Fibroblast of mammary gland (primary cell): ENCODE measurements at regions not wholly inside any gene's neighbourhood (a gene's known extent, or its start where the extent isn't known, plus 50 kb on each side); places are given as distances from the start of the nearest gene placed in this dataset.

Source experiments
- DNase-seq: peaks from one replicate; pipeline ENCODE4 v3.0.0-alpha.2; 2010; ENCODE audit warnings: low read depth
- H3K4me3 ChIP-seq: 2 replicates; pipeline ENCODE4 v1.5.1; 2011; ENCODE audit warnings: low read depth, mild to moderate bottlenecking, low read length, moderate library complexity; ENCODE audit not compliant: control insufficient read depth
- TF ChIP-seq, protein P1 (sequence below): conservative IDR thresholded peaks from 2 replicates; pipeline ENCODE4 v1.5.1; 2011; ENCODE audit warnings: low read depth, low read length, inconsistent platforms; ENCODE audit not compliant: control insufficient read depth, insufficient read depth

DNA sequence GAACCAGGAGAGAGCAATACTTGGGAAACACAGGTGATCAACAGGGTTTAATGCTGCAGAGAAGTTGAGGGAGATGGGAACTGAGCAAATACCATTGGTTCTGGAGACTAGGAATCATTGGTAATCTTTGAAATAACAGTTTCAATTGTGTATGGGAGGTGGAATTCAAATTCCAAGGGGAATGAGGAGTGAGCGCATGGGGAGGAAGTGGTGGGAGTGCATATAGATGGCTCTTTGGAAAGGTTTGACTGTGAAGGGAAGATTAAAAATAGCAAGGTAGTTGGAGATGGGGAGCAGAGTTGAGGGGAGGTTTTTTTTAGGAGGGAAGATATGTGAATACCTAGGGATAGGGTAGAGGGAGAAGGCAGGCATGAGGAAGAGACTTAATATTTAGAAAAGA is 51.1 kb upstream of the ROPN1 start:
- TF ChIP-seq, protein P1, sequence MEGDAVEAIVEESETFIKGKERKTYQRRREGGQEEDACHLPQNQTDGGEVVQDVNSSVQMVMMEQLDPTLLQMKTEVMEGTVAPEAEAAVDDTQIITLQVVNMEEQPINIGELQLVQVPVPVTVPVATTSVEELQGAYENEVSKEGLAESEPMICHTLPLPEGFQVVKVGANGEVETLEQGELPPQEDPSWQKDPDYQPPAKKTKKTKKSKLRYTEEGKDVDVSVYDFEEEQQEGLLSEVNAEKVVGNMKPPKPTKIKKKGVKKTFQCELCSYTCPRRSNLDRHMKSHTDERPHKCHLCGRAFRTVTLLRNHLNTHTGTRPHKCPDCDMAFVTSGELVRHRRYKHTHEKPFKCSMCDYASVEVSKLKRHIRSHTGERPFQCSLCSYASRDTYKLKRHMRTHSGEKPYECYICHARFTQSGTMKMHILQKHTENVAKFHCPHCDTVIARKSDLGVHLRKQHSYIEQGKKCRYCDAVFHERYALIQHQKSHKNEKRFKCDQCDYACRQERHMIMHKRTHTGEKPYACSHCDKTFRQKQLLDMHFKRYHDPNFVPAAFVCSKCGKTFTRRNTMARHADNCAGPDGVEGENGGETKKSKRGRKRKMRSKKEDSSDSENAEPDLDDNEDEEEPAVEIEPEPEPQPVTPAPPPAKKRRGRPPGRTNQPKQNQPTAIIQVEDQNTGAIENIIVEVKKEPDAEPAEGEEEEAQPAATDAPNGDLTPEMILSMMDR: no peak
- DNase-seq: no peak

DNA sequence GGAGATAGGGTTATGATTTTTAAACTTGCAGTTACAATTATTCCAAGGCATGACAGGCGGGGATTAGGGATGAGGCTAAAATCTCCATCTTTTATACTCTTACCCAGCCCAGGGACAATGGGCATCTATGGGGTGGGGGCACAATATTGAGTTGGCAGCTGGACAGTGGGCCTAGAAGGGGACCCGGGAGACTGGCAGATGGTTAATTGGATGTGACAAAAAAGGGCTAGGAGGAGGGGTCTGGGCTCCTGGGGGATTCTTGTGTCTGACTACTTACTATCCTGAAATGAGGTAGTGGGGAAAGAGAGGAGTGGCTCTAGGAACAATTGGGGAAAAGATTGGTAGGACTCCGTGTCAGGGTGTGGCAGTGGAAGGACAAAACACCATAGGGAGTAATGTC is 53.0 kb upstream of the ROPN1 start:
- TF ChIP-seq, protein P1: no peak
- DNase-seq: no peak

More for the DNA sequence above, 51.1 kb upstream of the ROPN1 start:
- no peak overlapping the region for H3K4me3 ChIP-seq

DNA sequence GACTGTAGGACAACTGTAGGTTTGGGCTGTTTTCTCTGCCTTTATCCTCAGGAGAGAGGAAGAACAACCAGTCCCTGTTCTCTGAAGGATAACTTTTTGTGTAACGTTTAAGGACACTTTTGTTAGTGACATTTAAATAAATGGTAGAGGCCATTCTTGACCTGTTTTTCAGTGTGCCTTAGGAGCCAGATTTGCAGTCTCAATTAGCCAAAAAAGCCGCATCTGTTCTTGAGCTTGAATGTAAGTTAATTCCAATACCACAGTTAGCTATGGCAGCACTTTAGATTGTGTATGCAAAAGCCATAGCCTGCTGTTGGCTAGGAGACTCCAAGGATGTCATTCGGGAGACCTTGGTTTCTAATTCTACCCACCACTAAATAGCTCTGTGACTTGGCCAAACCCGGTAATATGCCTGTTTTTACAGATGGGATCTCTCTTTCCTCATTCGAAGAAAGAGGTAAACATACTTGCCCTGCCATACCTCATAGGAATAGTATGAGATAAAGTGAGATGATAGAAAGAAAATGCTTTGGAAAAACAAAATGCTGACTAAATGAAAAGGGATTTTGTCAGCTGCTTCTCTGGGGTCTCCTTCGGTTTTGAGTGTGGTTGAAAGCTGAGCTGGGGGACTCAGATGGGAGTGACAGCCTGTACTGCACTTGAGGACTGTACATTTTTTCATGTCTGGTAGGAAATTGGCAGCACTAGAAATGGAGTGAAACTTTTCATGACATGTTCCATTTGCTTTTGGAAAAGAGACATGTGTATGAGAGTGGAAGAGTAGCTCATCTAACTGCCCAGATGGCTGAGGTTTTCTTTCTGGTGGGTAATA is 57.3 kb upstream of the ROPN1 start:
- H3K4me3 ChIP-seq: no peak overlapping the region
- no peak for DNase-seq
- TF ChIP-seq, protein P1: no peak

More for the DNA sequence above, 53.0 kb upstream of the ROPN1 start:
- H3K4me3 ChIP-seq: no peak overlapping the region

DNA sequence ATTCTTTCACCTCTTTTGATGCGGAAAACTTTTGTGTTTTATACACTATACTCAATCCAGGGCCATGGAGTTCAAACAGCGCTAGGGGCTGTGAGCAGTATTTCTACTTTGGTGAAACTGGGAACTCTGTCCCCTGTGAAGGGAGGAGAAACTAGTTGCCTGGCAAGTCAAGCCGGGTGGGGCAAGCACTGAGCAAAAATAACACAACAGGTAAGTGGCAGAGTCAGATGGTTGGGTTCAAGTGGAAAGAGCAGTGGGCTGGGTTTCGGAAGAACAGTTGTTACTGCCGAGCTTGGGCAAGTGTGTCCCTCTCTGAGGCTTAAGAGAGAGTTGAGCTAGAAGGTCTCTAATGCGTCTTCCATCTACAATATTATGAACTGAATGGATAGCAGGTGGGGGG is 59.7 kb upstream of the ROPN1 start:
- no peak for DNase-seq
- TF ChIP-seq, protein P1: no peak
- H3K4me3 ChIP-seq: no peak overlapping the region

DNA sequence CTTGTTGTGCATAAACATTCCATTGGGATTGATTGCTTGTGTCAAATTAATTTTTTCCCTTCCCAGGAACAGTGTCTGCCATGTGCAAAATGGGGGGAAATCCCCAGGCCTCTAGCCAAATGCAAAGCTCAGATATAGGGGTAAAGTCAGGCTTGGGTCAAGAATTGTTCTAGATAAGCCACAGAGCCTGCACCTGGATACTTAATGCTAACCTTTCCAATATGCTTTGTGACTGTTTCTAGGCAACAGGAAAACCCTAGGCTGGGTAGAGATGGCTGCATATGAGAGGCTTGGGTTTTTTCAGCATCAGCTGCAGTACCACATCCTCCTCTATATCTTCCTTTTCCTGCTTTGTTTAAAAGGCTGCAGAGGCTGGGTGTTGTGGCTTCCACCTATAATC is 61.9 kb upstream of the ROPN1 start:
- TF ChIP-seq, protein P1: no peak
- H3K4me3 ChIP-seq: no peak overlapping the region
- no peak for DNase-seq

DNA sequence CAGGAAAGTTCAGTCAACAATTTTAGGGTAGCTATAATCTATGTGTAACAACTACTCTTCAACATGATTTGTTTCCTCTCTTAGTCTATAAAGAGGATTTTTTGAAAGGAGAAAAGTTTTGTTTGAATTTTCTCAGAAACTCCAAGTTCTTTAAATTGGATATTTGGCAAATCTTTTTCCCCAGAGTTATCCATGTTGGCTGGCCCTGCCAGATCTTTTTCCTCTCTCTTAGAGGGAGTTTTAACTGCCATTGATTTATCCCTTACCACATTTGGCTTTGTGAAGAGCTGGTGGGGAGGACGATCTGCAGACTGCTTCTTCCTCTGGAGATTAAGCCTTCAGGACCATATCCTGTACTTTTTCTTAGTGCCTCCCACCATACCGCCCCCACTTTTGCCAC is 64.9 kb upstream of the ROPN1 start:
- no peak overlapping the region for H3K4me3 ChIP-seq
- DNase-seq: no peak
- TF ChIP-seq, protein P1: no peak
